Fibroblast of skin of scalp (primary cell): ENCODE measurements at regions not wholly inside any gene's neighbourhood (a gene's known extent, or its start where the extent isn't known, plus 50 kb on each side); places are given as distances from the start of the nearest gene placed in this dataset.

Experiments used
- DNase-seq: peaks from one replicate; pipeline ENCODE4 v3.0.0-alpha.2; 2013

GRCh38 chr18:39705362-39705761 is 2139.8 kb upstream of the CELF4 start:
- no peak for DNase-seq

- DNase-seq, result no peak
Observed at GRCh38 chr18:39702888-39703287, 2137.3 kb upstream of the CELF4 start.

DNA sequence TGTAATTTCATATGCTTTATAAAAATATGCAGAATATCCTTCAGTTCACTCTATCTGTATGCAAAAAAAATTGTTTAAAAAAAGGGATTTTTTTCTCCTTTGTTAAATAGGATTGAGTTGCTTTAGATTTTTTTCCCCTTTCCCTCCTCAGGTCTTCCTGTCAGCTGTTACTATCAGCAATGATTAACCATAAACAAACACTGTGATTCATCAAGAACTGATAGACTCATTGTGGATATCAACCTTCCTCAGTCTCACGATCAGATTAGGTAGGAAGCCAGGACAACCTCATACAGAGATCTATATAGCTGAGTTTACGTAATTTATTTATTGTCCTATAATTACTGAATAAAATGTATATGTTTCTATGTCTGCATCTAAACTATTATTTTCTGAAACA is 2136.2 kb upstream of the CELF4 start:
- DNase-seq, result no peak

DNA sequence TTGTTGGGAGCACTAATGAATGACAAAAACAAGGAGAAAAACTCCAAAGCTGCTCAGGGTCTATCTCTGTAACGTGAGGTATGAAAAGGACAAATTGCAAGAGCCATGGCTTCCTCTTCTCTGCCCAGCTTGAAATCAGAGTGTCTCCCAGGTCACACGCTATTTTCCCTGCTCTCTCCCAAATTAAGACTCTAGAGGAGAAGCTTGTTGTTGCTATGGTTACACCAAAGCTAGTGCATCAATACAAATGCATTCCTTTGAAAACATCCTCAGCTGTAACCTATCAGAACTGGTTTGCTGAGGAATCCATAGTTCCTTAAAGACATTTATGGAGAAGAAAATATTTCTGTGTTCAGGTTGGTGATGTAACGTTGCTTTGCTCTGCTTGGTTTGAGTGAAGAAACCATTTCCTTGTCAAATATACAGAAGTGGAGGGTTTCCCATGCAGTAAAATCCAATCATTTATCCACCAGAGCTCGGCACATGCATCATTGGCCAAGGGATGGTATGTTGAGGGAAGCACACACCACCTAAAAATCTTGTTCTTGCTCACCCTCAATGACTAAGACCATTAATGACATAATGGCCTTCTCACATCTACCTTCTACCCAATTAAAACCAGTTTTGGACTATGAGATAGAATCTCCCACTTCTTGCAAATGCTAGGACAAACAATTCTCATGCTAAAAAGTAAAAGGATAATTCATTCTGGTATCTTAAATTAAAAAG is 2135.6 kb upstream of the CELF4 start:
- DNase-seq, result peak; percentile 5

DNA sequence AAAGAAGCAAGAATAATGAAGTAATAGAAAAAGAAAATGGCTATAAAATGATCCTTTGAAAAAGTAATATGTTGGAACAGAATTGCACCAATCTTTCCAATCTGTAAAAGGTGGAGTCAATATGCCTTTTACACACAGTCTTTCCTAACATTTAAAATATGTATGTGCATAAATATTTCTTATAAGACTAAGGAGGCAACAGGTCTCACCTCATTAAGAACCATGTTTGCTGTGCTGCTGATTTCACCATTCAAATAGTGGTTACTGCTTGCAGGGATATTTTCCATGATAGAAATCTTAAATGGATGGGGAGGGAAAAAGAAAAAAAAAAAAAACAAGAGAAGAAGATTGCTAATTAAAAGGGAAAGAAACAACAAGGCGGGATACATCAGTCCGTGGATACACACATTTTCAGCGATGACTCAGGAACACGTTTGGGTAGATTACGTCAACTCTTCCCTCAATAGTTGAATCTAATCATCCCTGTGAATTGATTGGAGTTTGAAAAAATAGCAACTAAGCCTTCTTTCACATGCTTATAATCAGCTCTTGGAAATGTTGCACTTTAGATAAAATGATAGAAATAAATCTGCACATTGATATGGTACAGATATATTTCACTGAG is 2133.9 kb upstream of the CELF4 start:
- DNase-seq, result no peak

DNA sequence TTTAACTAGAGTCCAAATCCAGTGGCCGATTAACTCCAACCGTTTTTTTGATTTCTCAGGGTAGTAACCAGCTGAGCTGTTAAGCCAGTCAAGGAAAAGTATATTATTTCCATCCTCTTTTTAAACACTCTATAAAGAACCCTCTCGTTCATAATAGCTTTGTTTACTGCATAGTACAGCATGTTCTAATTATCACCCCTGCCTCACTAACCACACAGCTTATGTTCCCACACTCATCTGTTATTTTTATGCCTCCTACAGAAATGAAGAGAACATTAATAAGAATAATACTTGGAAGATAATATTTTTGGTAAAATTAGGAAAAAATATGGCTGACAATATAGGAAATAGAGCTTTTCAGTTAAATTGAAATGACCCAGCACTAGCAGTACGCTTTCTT is 2132.8 kb upstream of the CELF4 start:
- DNase-seq, result no peak

- DNase-seq, result no peak
Observed at GRCh38 chr18:39693359-39693758, 2127.8 kb upstream of the CELF4 start.

DNA sequence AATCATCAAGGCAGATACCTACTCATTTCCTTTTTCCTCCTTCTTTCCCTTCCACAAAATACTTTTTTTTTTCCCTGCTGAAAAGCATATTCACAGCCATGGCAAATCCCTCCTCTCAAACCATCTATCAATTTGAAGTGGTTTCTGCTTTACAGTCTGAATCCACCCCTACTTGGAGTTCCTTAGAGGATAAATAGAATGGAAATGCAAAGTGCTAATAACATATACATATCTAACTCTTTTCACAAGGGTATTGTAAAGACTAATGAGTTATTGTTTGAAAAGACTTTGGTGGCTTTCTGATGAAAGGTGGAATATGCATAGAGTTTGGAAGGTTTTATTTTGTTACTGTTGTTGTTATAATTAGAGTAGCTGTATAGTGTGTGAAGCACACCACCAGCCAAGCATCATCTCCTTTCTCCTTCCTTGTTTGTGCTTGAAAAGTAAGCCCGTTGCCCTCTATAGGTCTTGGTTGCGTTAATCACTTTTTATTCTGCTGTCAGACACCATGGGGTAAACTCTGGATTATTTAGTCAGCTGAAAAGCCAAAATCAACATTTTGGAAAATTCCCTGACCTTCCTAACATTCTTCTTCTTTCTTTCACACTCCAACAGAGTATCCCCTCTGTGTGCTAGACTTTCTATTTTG is 2126.9 kb upstream of the CELF4 start:
- DNase-seq, result peak; percentile 2

DNA sequence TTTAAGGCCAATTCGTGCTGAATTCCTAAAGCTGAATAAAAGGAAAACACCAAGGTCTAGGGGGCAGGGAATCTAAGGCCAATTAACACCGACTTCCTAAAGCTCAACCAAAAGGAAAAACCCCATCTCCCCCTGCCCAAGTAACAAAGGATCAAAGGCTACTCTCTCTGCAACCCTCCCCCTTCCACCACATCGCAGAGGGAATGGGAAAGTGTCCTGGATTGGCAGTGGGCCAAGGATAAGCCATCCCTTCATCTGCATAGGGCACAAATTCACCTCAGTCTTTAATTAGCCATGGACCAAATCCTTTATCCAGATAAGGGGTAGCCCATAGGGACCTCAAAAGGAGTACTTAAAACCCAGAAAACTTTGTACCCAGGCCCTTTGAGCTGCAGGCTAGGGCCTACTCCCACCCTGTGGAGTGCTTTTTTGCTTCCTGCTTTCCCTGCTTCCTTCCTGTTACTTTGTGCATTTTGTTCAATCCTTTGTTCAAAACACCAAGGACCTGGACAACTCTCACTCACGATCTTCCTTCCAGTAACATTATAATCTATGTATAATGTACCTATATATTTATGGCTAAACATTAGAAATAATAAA is 2119.8 kb upstream of the CELF4 start:
- no peak for DNase-seq

- DNase-seq, result no peak
Observed at GRCh38 chr18:39681061-39681460, 2115.5 kb upstream of the CELF4 start.

- no peak for DNase-seq
Observed at GRCh38 chr18:39675906-39676305, 2110.3 kb upstream of the CELF4 start.

DNA sequence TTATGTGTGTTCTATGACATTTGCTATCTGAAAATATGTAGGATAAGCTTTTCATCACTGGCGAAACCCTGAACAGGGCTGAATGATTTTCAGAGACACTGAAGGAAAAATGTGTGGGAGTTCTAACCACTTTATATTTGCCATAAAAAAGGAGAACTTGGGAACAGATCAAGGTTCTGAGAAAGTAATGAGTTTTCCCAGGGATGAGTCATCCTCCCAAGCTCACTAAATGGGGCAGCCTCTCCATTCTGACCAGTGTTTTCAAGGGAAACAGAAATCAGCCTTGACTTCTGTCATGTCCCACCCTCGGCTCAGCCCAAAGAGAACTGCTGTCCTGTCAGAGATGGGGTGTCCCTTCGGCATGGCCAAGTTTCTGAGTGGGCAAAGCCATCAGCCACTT is 2109.8 kb upstream of the CELF4 start:
- DNase-seq, result peak; percentile 9

GRCh38 chr18:39672171-39672570 is 2106.6 kb upstream of the CELF4 start:
- DNase-seq, result no peak

DNA sequence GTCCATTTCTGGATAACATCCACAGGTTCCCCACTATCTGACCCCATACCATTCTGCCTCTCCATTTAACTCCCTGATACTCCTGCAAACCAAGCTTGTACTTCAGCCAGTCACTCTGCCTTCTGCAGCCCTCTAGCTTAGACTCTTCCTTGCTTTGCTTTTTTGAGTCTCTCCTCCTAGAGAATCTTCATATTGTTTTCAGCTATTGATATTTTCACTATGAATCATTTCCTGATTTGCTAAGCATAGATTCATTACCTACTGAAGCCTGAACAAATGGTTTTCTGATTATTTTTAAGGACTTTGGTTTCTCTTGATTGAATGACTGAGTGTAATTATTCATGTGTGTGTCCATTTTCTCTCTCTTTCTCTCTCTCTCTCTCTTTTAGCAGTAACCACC is 2102.3 kb upstream of the CELF4 start:
- no peak for DNase-seq

DNA sequence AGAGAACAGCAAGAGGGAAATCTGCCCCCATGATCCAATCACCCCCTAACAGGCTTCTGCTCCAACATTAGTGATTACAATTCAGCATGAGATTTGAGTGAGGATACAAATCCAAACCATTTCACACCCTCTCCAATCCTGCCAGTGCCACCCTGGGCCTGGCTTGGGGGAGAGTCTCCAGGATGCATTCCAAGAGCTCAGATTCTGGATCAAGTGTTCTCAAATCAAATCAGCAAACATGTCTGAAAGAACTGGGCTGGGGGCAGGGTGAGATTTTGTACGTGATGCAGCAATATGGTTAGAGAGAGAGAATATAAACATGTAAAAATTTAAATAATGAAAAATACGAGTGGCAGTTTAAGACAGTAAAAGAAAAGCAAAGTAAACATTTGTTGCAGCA is 2100.9 kb upstream of the CELF4 start:
- DNase-seq, result no peak

- no peak for DNase-seq
Observed at GRCh38 chr18:39661856-39662366, 2096.3 kb upstream of the CELF4 start.

DNA sequence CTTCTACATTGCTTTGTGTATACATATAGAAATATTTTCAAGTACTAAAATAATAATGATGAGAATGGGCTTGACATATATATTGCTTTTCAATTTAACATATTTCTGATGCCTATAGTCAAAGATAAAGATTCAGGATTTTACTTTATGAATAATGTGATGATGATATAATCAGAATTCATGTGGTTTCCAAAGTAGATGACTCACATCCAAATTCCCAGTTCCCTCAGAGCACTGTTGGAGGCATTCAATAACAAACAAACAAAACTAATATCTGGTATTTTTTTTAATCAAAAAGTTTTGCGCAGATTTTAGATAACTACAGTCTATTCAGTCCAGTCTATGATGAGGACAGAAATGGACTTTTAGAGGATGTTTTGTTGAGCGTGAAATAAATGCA is 2094.5 kb upstream of the CELF4 start:
- DNase-seq, result peak; percentile 20

DNA sequence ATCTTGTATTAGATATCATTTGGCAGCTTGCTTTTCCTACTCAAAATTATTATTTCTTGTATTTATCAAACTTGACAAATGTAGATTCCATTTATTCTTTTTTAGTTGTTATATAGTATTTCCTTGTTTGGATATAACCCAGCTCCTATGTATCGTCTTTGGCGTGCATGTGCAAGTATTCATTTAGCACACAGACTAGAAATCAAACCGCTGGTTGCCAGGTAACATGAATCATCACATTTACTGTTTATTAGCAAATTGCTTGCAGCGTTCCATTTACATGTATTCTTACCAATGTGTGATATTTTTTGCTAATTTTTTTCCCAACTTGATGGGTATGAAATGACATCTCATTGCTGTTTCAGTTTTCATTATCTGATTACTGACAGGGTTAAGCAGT is 2089.7 kb upstream of the CELF4 start:
- DNase-seq, result no peak

DNA sequence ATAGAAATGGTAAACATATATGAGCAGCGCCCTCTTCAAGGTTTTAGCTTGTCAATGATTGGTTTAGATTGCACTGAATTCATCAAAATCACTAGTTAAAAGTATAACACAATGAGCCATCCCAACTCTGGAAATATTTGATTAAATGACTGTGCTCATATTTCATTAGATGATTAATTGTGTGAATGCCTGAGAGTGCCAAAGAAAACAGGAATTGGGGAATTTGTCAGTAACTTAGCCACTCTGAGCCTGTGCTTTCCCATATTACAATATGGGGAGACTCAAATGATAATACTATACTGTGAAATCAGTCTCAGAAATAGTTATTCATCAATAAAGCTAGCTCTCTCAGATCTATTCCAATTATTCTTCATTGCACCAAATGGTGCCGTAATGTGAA is 2087.6 kb upstream of the CELF4 start:
- no peak for DNase-seq

- DNase-seq, result no peak
Observed at GRCh38 chr18:39648616-39649015, 2083.0 kb upstream of the CELF4 start.

GRCh38 chr18:39647627-39648534 is 2082.3 kb upstream of the CELF4 start:
- peak; percentile 59 for DNase-seq

DNA sequence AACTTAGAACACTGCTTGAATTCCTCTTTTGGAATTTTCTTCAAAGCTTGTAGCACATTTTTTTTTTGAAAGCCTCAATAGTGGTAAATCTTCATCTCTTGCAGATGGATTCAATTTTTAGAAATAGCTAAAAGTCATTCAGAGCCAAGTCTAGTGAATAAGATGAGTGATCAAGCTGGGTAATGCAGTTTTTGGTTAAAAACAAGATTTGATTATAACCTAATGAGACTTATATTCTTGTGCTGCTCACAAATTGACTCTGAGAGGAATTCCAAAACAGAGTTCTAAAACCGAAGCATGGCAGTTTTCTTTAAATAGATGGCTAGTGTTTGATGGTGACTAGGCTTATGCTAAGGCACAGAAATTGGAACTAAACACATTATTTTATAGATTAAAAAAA is 2072.6 kb upstream of the CELF4 start:
- DNase-seq, result no peak
